NCI-H510A (cell line): ENCODE measurements at regions not wholly inside any gene's neighbourhood (a gene's known extent, or its start where the extent isn't known, plus 50 kb on each side); places are given as distances from the start of the nearest gene placed in this dataset.
A peak's percentile ranks its signal among the peaks of the same experiment; 100 is the strongest.
"Not testable (repeated sequence)": the region's sequence is repeated elsewhere in the genome, so short reads cannot be mapped to it uniquely, and the experiment has no call there.

Experiments
- DNase-seq: peaks from one replicate; lab custom pipeline; 2025; lab: John Stamatoyannopoulos, UW

DNA sequence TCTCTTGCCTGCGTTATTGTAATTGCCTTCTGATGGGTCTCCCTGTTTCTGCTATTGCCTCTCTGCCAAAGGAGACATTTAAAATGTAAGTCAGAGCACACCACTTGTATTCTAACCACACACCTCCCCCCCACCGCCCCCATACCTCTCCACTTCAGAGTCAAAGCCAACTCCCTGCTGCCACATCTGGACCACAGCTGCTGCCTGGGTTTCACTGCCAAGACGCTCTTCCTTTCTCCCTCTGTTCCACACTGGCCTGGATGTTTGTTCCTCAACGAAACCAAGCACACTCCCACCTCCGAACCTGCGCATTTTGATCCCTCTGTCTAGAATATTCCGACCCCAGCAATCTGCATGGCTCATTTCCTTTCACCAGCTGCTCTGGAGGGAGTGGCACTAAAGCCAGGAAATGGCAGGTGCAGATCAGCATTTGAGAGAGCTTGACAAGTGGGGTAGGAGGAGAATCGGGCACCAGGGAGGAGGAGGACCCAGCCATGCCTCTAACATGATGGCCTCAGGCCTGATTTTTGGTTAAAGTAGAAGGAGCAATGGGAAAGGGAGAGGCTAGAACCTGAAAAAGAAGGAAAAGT lies 92.4 kb upstream of the HS3ST2 start:
- peak; percentile 95 for DNase-seq

DNA sequence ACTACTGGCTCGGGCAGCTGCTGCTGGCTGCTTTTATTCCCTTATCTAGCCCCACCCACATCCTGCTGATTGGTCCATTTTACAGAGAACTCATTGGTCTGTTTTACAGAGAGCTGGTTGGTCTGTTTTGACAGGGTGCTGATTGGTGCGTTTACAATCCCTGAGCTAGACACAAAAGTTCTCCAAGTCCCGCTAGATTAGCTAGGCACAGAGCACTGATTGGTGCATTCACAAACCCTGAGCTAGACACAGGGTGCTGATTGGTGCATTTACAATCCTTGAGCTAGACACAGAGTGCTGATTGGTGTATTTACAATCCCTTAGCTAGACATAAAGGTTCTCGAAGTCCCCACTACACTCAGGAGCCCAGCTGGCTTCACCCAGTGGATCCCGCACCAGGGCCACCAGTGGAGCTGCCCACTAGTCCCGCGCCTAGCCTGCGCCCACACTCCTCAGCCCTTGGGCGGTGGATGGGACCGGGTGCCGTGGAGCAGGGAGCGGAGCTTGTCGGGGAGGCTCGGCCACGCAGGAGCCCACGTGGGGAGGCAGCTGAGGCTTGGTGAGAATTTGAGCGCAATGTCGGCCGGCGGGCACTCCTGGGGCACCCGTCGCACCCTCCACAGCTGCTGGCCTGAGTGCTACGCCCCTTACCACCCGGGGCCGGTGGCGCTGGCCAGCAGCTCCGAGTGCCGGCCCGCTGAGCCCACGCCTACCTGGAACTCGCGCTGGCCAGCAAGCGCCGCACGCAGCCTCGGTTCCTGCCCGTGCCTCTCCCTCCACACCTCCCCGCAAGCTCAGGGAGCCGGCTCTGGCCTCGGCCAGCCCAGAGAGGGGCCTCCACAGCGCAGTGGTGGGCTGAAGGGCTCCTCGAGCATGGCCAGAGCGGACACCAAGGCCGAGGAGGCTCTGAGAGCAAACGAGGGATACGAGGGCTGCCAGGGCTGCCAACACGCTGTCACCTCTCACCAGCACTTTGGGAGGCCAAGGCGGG lies 91.1 kb upstream of the HS3ST2 start:
- DNase-seq, result not testable (repeated sequence)

DNA sequence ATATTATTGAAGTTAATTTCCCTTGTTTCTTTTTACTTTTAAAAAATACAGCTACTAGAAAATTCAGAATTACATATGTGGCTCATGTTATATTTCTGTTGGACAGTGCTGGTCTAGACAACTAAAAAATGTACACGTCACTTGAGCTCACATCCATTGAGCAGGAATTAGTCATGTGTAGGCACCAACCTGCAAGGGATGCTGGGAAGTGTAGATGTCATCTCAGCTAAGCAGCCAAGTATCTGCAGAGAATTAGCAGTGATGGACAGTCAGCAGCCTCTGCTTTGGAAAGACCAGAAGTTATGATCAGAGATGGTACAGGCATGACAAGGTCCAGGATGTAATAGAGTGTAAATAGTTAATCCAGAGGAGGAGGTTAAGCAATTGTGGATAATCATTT lies 87.1 kb upstream of the HS3ST2 start:
- no peak for DNase-seq

DNA sequence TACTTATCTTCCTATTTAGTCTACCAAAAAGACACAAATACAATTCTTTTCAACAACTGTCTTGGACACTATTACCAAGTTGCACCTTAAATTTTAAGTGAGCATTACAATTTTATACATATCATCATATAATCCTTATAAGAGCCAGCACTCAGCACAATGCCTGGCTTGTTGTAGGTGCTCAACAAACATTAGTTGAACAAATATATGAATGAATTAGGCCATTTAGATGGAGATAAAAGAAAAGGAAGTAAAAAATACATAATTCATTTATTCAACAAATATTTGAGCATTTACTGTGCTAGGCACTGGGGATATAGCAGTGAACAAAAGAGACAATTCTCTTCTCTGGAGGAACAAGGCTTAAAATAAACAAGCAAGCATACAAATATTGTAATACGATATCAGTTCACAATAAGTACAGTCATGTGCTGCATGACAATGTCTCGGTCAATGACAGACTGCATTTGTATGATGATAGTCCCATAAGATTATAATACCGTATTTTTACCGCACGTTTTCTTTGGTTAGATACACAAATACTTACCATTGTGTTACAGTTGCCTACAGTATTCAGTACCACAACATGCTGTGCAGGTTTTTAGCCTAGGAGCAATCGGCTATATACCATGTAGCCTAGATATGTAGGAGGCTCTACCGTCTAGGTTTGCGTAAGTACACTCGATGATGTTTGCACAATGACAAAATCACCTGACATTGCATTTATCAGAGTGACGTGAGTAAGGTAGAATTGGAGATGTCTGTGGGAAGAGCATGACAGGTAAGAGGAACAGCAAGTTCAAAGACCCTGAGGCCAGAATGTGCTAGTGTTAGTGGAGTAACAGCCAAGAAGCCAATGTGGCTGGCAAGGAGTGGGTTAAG lies 86.4 kb upstream of the HS3ST2 start:
- peak; percentile 78 for DNase-seq

DNA sequence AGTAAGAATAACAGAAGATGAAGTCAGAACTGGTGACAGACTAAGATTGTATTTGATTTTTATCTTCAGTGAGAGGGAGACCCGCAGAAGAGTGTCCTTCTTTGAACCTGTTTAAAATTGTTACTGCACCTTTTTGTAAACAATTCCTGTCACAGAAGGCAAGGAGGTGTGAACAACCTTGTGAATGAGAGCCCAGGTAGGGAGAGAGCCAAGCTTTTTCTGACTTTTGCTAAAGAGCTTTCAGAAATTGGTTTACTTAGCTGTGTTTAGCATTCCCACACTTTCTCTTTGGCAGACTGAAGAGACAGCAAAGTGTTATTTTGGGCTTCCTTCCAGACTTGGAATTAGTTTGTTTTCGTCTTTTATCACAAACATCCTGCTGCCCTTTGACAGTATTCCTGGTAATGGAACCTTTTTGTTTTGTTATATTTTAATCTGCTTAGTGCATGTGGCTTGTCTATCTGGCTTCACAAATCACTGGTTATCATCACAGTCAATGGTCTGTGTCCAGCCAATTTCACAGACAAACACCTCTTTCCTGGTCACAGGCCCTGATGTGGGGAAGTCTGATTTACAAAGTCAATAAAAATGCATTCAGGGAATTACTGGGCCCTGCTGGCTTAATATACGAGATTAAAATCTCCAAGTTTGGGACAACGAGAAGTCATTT lies 85.7 kb upstream of the HS3ST2 start:
- DNase-seq, result no peak

DNA sequence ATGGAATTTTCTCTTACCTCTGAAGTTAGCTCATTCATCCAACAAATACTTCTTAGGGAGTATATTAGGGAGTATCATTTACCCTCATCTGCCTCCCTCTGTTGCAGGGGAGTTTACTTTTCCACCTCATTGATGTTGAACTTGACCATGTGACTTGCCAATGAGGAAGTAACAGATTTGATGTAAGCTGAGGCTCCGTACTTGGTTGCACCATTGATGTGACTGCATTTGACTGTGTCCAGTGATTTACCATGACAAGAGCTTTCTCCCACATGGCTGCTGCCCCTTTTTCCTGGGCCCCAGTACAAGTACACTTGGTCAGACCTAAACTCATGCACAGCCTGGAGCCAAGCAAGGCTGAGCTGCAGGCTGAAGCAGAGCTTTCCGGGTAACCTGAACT lies 81.6 kb upstream of the HS3ST2 start:
- no peak for DNase-seq

DNA sequence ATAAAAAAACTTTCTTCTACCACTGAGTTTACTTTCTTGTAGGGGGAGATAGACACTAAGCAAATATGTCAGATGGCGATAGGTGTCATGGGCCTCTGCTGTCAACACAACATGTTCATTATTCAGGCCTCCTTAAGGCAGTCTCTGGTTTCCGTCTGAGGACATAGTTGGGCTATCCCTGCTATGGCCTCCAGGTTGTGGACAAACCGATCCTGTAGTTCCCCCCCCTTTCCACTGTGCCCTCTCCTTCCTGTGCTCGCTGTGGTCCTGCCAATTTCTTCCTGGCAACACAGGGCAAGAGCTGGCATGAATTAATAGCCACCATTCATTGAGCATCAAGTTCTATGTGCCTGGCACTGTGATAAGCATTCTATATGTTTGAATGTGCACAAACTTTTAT lies 81.0 kb upstream of the HS3ST2 start:
- DNase-seq, result no peak

DNA sequence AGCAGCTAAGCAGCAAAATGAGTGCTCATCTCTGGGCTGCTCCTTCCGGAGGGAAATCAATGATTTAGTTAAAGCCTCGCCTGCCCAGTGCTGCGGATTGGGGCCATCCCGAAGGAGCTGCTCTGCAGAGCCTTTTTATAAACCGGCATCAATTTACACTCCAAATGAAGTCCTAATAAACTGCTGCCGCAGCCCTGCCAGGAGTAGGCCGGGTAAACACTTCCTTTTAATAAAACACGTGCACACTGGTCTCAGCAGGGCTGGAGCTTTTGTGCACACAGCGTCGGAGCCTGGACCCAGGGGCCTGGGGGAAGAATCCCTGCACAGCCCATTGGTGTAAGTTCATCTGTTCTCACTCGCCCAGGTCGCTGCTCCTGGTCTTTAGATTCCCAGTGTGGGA lies 79.6 kb upstream of the HS3ST2 start:
- DNase-seq, result peak; percentile 72

DNA sequence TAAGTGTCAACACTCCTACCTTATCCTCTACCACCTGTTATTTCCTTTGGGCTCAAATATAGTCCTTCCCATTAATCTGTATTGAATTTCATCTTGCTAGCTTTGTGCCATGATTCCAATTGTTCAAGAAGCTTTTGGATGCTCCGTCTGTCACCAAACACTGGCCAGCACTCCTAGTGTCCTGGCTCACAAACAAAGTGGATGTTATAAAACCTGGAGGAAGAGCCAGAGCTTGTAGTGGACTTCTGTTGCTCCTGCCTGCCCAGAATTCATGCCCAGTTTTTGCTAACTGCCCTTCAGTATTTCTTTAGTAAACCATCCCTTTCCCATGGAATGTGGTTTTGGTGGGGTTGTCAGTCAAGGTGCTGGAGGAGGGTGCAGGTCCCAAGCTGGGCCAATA lies 77.2 kb upstream of the HS3ST2 start:
- DNase-seq, result no peak

DNA sequence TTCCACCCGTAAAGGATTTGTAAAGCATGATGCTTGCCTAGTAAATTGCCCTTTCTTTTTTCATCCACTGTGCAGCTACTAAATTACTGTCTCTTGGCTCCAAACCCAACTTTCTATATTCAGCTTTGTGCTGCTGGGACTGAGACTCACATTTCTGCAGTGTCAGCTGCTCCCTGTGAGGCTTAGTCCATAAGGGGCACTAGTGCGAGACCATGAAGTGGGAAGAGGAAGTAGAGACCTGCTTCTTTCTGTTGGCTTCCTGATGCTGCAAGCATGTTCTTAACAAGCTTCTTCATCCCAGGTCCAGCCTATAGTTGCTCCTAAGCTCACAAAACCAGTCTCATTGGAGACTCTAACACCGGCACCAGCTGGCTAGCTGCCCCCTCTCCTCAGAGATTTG lies 74.9 kb upstream of the HS3ST2 start:
- peak; percentile 17 for DNase-seq

DNA sequence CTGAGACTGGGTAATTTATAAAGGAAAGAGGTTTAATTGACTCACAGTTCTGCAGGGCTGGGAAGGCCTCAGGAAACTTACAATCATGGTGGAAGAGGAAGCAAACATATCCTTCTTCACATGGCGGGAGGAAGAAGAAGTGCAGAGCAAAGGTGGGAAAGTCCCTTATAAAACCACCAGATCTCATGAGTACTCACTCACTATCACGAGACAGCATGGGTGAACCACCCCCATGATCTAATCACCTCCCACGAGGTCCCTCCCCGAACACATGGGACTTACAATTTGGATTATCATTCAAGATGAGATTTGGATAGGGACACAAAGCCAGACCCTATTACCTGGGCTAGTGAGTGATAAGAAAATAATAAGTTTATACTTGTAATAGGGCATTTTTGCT lies 70.6 kb upstream of the HS3ST2 start:
- no peak for DNase-seq

DNA sequence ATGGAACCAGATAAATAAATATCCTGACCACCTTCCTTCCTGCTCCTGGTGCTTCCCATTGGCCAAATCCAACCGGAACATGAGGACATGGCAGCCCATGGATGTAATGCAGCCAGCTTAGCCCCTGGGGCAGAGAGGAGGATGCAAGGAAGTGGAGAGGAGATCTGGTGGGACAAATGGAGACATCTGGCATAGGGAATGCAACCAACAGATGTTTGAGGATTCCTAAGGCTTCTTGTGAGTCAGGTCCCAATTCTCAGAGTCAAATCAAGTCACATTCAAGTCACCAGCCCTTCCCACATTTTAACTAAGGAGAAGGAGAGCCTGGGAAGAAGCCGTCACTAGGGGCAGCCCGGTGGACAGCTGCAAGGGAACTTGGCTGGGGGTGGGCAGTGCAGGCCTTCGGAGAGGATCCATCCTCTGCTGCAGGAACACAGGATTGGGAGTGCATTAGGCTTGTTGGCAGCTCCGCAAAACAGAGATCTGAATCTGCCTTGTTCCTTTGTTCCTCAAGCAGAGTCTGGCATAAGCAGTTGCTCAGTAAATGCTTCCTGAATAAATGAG lies 62.8 kb upstream of the HS3ST2 start:
- no peak for DNase-seq

DNA sequence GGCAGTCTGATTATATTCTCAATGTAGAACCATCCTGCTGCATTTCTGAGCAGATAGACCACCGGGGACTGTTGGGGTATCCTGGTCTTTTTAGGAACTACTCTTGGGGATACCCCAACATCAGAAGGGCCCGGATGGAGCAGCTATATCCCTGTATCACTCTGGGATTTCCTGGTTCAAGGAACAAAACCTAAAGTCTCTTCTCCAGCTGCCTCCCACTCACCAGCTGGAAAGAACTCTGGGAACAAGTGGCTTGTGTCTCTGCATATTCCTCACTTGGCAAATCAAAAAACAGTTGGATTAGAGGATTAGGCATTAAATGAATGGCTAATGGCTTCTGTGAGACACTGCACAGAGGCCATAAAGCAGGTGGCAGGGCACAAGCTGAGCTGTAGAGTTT lies 62.3 kb upstream of the HS3ST2 start:
- no peak for DNase-seq

DNA sequence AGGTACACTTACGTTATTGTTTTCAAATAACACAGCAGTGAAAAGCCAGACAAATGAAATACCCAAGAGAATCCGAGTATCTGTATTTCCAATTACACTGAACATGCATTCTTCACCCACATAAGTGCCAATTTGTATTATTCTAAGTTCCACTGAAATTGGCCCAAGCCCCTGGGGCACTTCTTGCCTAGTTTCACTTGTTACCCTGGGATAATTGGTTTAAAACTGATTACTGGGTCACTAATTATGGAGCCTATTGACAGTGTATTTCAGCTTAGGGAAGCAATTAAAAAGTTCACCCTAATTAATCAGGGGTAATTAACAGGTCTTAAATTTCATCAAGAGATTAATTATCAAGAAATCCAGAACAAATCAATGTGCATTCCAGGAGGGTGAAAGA lies 60.5 kb upstream of the HS3ST2 start:
- DNase-seq, result no peak

DNA sequence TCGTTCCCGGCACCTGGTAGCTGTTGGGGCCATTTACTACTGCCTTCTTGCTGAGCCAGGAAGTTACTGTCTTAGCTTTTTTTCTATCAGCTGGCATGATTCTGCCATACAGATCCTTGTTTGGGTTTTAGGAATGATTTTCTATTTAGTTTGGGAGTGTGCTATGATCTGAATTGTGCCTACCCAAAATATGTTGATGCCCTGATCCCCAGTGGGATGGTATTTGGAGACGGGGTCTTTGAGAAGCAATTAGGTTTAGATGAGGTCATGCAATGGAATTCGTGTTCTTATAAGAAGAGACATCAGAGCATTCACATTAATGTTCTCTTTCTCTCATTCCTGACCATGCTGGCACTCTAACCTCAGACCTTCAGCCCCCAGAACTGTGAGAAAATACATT lies 59.4 kb upstream of the HS3ST2 start:
- DNase-seq, result no peak

DNA sequence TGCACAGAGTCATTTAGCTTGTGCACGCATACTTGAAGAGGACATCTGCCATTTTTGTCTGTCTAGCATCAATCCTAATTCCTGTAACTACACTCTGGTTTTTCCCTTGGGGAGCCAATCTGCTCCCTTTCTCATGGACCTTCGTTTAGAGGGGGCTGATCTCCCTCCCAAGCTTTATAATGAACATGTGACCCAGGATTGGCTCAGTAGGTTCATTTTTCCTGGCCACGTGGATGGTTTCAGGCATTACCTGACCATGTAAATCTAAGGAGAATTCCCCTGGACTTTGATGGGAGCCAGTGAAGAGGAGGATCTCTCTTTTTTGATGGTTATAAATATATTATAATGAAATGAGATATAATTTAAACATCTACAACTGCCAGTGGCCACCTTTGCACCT lies 56.8 kb upstream of the HS3ST2 start:
- no peak for DNase-seq

DNA sequence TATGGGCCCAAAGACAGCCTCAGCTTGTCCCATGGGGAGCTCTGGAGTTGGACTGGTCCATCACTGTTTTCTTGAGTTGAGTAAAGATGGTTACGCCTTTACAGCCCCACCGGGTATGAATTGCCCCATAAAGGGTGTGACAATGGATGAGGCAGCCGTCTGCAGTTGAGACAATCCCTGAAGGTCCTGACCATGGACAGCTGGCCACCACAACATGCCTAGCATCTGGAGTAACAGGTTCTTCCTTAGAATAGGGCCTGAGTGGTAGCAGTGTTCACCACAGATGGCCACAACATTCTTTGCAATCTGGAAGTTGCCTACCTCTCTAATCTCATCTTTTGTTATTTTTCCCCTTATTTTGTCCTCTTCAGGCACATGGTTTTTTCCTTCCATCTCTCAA lies 51.5 kb upstream of the HS3ST2 start:
- no peak for DNase-seq

DNA sequence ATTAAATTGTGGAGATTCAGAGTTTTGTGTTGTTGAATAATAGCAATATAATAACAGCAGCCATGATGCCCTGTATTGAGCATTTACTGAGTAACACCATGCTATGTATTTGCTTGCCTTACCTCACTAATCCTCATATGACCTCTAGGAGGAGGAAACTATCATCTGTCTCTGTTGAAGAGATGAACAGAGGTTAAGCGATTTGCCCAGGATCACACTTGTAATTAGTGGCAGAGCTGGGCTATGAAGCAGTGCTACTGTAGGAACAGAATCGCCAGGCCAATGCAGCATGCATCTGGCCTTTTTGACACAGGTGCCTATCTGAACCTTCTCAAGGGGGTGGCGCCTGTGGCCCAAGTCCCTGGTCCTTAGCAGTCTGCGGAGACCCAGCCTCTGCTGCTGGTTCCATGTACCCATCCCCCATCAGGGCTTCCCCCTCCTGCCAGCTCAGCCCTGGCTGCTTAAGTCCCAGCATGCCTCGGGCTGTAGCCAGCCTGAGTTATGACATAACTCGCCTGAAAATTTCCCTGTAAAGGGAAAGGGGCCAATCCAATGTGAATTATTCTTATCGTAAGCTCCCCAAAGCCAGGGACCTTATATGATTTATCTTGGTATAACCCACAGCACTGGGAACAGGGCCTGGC lies 50.4 kb upstream of the HS3ST2 start:
- DNase-seq, result no peak
